PC-9 (cell line): ENCODE measurements at regions not wholly inside any gene's neighbourhood (a gene's known extent, or its start where the extent isn't known, plus 50 kb on each side); places are given as distances from the start of the nearest gene placed in this dataset.
"Not testable (repeated sequence)": the region's sequence is repeated elsewhere in the genome, so short reads cannot be mapped to it uniquely, and the experiment has no call there.

Experiments used
- BruUV-seq: library from RNA; stranded (reverse); fragments of 400-500 nt; replicated peaks from 2 replicates; lab custom pipeline; 2021; lab: Mats Ljungman, UMichigan
- CTCF ChIA-PET: fragments of 300-600 bp; sonication (Branson Sonifier 250); formaldehyde crosslinking; loops from one replicate; lab custom pipeline; 2022; ENCODE audit warnings: antibody characterized with exemption; lab: Charles Lee
- POLR2A ChIA-PET: fragments of 300-600 bp; sonication (Branson Sonifier 250); formaldehyde crosslinking; loops from one replicate; lab custom pipeline; 2022; ENCODE audit warnings: antibody characterized with exemption; ENCODE audit not compliant: unreplicated experiment; lab: Charles Lee
- DNase-seq, 2 experiments: peaks; one replicate each; pipeline versions ENCODE4 v3.0.0 to v3.0.0-alpha.2; 2015 to 2022; ENCODE audit warnings: mixed read lengths in 1 of 2
- H2AFZ ChIP-seq: fragments of 200-600 bp; sonication (generic); 2 replicates; pipeline ENCODE4 v1.8.1; 2017; ENCODE audit warnings: antibody characterized with exemption
- H3F3A ChIP-seq: fragments of 200-600 bp; sonication (generic); 2 replicates; pipeline ENCODE4 v1.8.1; 2017; ENCODE audit warnings: antibody characterized with exemption, mild to moderate bottlenecking, low read depth; ENCODE audit not compliant: insufficient read depth
- H3K27ac ChIP-seq: fragments of 200-600 bp; sonication (generic); 2 replicates; pipeline ENCODE4 v1.6.1; 2016; ENCODE audit warnings: mixed run types
- H3K27me3 ChIP-seq: fragments of 200-600 bp; sonication (generic); 2 replicates; pipeline ENCODE4 v1.6.1; 2016; ENCODE audit warnings: low read depth, mixed run types; ENCODE audit not compliant: insufficient read depth
- H3K36me3 ChIP-seq: fragments of 200-600 bp; sonication (generic); 2 replicates; pipeline ENCODE4 v1.6.1; 2016; ENCODE audit warnings: low read depth, mixed run types
- H3K4me1 ChIP-seq: fragments of 200-600 bp; sonication (generic); replicated peaks from 2 replicates; pipeline ENCODE4 v1.6.1; 2016; ENCODE audit warnings: mixed run types; ENCODE audit not compliant: insufficient read depth
- H3K4me2 ChIP-seq: fragments of 200-600 bp; sonication (generic); 2 replicates; pipeline ENCODE4 v1.6.1; 2017; ENCODE audit warnings: mixed run types
- H3K4me3 ChIP-seq: fragments of 200-600 bp; sonication (generic); 2 replicates; pipeline ENCODE4 v1.6.1; 2016; ENCODE audit warnings: mixed run types
- H3K79me2 ChIP-seq: fragments of 200-600 bp; sonication (generic); 2 replicates; pipeline ENCODE4 v1.6.1; 2017; ENCODE audit warnings: low read depth, mixed run types
- H3K9me2 ChIP-seq: fragments of 200-600 bp; sonication (generic); 2 replicates; pipeline ENCODE4 v1.8.1; 2017; ENCODE audit warnings: mild to moderate bottlenecking; ENCODE audit not compliant: insufficient read depth
- H3K9me3 ChIP-seq: fragments of 200-600 bp; sonication (generic); 2 replicates; pipeline ENCODE4 v1.8.1; 2016; ENCODE audit warnings: low read depth; ENCODE audit not compliant: insufficient read depth
- H4K20me1 ChIP-seq: fragments of 200-600 bp; sonication (generic); 2 replicates; pipeline ENCODE4 v1.8.1; 2017; ENCODE audit not compliant: insufficient read depth
- CTCF ChIP-seq: fragments of 200-600 bp; sonication (generic); conservative IDR thresholded peaks from 2 replicates; pipeline ENCODE4 v1.6.1; 2017; ENCODE audit warnings: mixed run types, antibody characterized with exemption, mild to moderate bottlenecking, moderate library complexity
- EZH2 ChIP-seq: fragments of 200-600 bp; sonication (generic); IDR thresholded peaks from 2 replicates; pipeline ENCODE4 v1.8.0; 2017; ENCODE audit warnings: antibody characterized with exemption, low read depth
- intact Hi-C: fragments of 100-400 bp; cut with micrococcal nuclease; formaldehyde crosslinking; loops from one replicate; pipeline ENCODE4 v1.10.0; 2022; ENCODE audit not compliant: unreplicated experiment

- H3K27ac ChIP-seq = no peak overlapping the region
- no peak overlapping the region for H3K4me2 ChIP-seq
- no peaks in the 10 kb centered on the region for H3K79me2 ChIP-seq
- TF ChIP-seq EZH2 (no peak), CTCF (no peak)
- no peak overlapping the region for H2AFZ ChIP-seq
- DNase-seq = no peak
- no peaks in the 10 kb centered on the region for H3F3A ChIP-seq
- CTCF ChIA-PET = no interaction called here
- no peaks in the 10 kb centered on the region for H4K20me1 ChIP-seq
- POLR2A ChIA-PET = no interaction called here
- no peaks in the 10 kb centered on the region for H3K36me3 ChIP-seq
- H3K9me3 ChIP-seq = peaks cover 6% of the 10 kb centered on the region; the same call in 1 of the 2 replicates
- H3K4me1 ChIP-seq = no peaks in the 10 kb centered on the region
- BruUV-seq = no TSS peak
- no peak overlapping the region for H3K4me3 ChIP-seq
- intact Hi-C loops = no loop called here
- no peaks in the 10 kb centered on the region for H3K27me3 ChIP-seq
- H3K9me2 ChIP-seq = no peaks in the 10 kb centered on the region
Measured at GRCh38 chr3:171915275-171915674, 72.1 kb downstream of the TMEM212 start.

- H4K20me1 ChIP-seq = no peaks in the 10 kb centered on the region
- ChIA-PET CTCF (no interaction called here), POLR2A (no interaction called here)
- H3K9me2 ChIP-seq = no peaks in the 10 kb centered on the region
- H3K36me3 ChIP-seq = no peaks in the 10 kb centered on the region
- no peak for DNase-seq
- no peaks in the 10 kb centered on the region for H3K79me2 ChIP-seq
- no peaks in the 10 kb centered on the region for H3K9me3 ChIP-seq
- no peak for TF ChIP-seq EZH2
- TF ChIP-seq CTCF = no peak
- intact Hi-C loops = no loop called here
- H3K27ac ChIP-seq = no peak overlapping the region
- no peak overlapping the region for H3K4me2 ChIP-seq
- no peak overlapping the region for H3K4me3 ChIP-seq
- BruUV-seq = no TSS peak
- no peaks in the 10 kb centered on the region for H3F3A ChIP-seq
- H2AFZ ChIP-seq = no peak overlapping the region
- H3K4me1 ChIP-seq = no peaks in the 10 kb centered on the region
- H3K27me3 ChIP-seq = no peaks in the 10 kb centered on the region
Measured at GRCh38 chr3:171916888-171917287, 73.7 kb downstream of the TMEM212 start.

- H3K4me1 ChIP-seq, H3K27ac ChIP-seq, H3K9me2 ChIP-seq, H3K9me3 ChIP-seq, H3K36me3 ChIP-seq, H3K27me3 ChIP-seq, H3K4me2 ChIP-seq, H2AFZ ChIP-seq, H3F3A ChIP-seq, intact Hi-C loops, H3K79me2 ChIP-seq, POLR2A ChIA-PET, BruUV-seq, H4K20me1 ChIP-seq, H3K4me3 ChIP-seq, CTCF ChIA-PET, DNase-seq: not testable (repeated sequence)
Measured at GRCh38 chr3:171922629-171923028, 79.5 kb downstream of the TMEM212 start.

- H3K4me2 ChIP-seq, H3K27ac ChIP-seq, BruUV-seq, H3K4me3 ChIP-seq, H3K79me2 ChIP-seq, intact Hi-C loops, DNase-seq, H3K9me2 ChIP-seq, H3K4me1 ChIP-seq, H3K36me3 ChIP-seq, H3F3A ChIP-seq, CTCF ChIA-PET, H4K20me1 ChIP-seq, H3K27me3 ChIP-seq, H2AFZ ChIP-seq, H3K9me3 ChIP-seq: not testable (repeated sequence)
- POLR2A ChIA-PET = interaction anchor here (0.7 kb wide), 1 partner anchor 131 kb away, joined by 4 read pairs; no protein-coding TSS in a partner anchor
Measured at GRCh38 chr3:171923668-171924067, 80.5 kb downstream of the TMEM212 start.

GRCh38 chr3:171924864-171925263 is 81.7 kb downstream of the TMEM212 start:
- BruUV-seq, H3K9me2 ChIP-seq, H3K79me2 ChIP-seq, H3K27ac ChIP-seq, H3K4me3 ChIP-seq, H3K4me1 ChIP-seq, H4K20me1 ChIP-seq, POLR2A ChIA-PET, intact Hi-C loops, H3K9me3 ChIP-seq, CTCF ChIA-PET, H3K4me2 ChIP-seq, H3K27me3 ChIP-seq, H3K36me3 ChIP-seq, H2AFZ ChIP-seq, H3F3A ChIP-seq, DNase-seq: not testable (repeated sequence)
